GM12878 (cell line): ENCODE measurements at regions not wholly inside any gene's neighbourhood (a gene's known extent, or its start where the extent isn't known, plus 50 kb on each side); places are given as distances from the start of the nearest gene placed in this dataset.
A peak's percentile ranks its signal among the peaks of the same experiment; 100 is the strongest.

Experiments
- ATF7 ChIP-seq: fragments of 450-650 bp; IDR thresholded peaks from 2 replicates; pipeline ENCODE4 v1.6.1; 2016; ENCODE audit warnings: low read depth, mild to moderate bottlenecking
- CBX5 ChIP-seq: sonication (generic); IDR thresholded peaks from 2 replicates; pipeline ENCODE4 v1.6.1; 2016; ENCODE audit warnings: low read depth, moderate library complexity, mild to moderate bottlenecking, inconsistent platforms
- FOS ChIP-seq: IDR thresholded peaks from 3 replicates; pipeline ENCODE4 v1.6.1; 2011; ENCODE audit warnings: borderline replicate concordance; ENCODE audit not compliant: insufficient read length; ENCODE audit errors: extremely low read depth
- GABPA ChIP-seq: IDR thresholded peaks from 2 replicates; pipeline ENCODE4 v1.6.1; 2014; ENCODE audit warnings: antibody characterized with exemption, low read depth, mild to moderate bottlenecking, inconsistent platforms
- GATAD2B ChIP-seq: fragments of 450-650 bp; conservative IDR thresholded peaks from 2 replicates; pipeline ENCODE4 v1.6.1; 2017; ENCODE audit warnings: low read depth, mild to moderate bottlenecking, moderate library complexity
- MYC ChIP-seq: IDR thresholded peaks from 2 replicates; pipeline ENCODE4 v1.6.1; 2011; ENCODE audit warnings: mild to moderate bottlenecking, low read length, moderate library complexity, inconsistent platforms; ENCODE audit not compliant: insufficient read depth, insufficient replicate concordance, insufficient read length, severe bottlenecking
- NFYA ChIP-seq: IDR thresholded peaks from 2 replicates; pipeline ENCODE4 v1.6.1; 2011; ENCODE audit warnings: low read depth, mild to moderate bottlenecking, low read length, improper control_type of control experiment, borderline replicate concordance
- PAX5 ChIP-seq: IDR thresholded peaks from 2 replicates; pipeline ENCODE4 v1.6.1; 2011; ENCODE audit warnings: low read depth, low read length, borderline replicate concordance
- POLR2AphosphoS2 ChIP-seq: IDR thresholded peaks from 2 replicates; pipeline ENCODE4 v1.6.1; 2011; ENCODE audit warnings: low read depth, mild to moderate bottlenecking, low read length, improper control_type of control experiment, moderate library complexity
- POU2F2 ChIP-seq: IDR thresholded peaks from 3 replicates; pipeline ENCODE4 v1.6.1; 2011; ENCODE audit warnings: low read depth, mild to moderate bottlenecking, low read length, borderline replicate concordance
- SIX5 ChIP-seq: IDR thresholded peaks from 2 replicates; pipeline ENCODE4 v1.6.1; 2011; ENCODE audit warnings: mild to moderate bottlenecking, low read depth, low read length, moderate library complexity; ENCODE audit not compliant: severe bottlenecking
- TAF1 ChIP-seq: IDR thresholded peaks from 2 replicates; pipeline ENCODE4 v1.6.1; 2011; ENCODE audit warnings: mild to moderate bottlenecking, low read depth, low read length, borderline replicate concordance
- YY1 ChIP-seq: IDR thresholded peaks from 2 replicates; pipeline ENCODE4 v1.6.1; 2011; ENCODE audit warnings: low read depth, mild to moderate bottlenecking, low read length
- TF ChIP-seq, protein P1 (sequence below): fragments of 450-650 bp; IDR thresholded peaks from 2 replicates; pipeline ENCODE4 v1.6.1; 2018; ENCODE audit warnings: mild to moderate bottlenecking, low read depth, moderate library complexity; ENCODE audit not compliant: partially characterized antibody
- TF ChIP-seq, protein P2 (sequence below): IDR thresholded peaks from 2 replicates; pipeline ENCODE4 v1.6.1; 2011; ENCODE audit warnings: borderline replicate concordance, low read depth, mild to moderate bottlenecking, moderate library complexity, mixed read lengths, low read length; ENCODE audit not compliant: insufficient read depth; ENCODE audit errors: extremely low read length
- TF ChIP-seq, protein P3 (sequence below): IDR thresholded peaks from 2 replicates; pipeline ENCODE4 v1.6.1; 2012; ENCODE audit warnings: improper control_type of control experiment, low read depth, low read length; ENCODE audit not compliant: insufficient replicate concordance
- TF ChIP-seq, protein P4 (sequence below): fragments of 450-650 bp; IDR thresholded peaks from 2 replicates; pipeline ENCODE4 v1.6.1; 2018; ENCODE audit warnings: borderline replicate concordance, mild to moderate bottlenecking; ENCODE audit not compliant: partially characterized antibody
- TF ChIP-seq, protein P5 (sequence below): IDR thresholded peaks from 2 replicates; pipeline ENCODE4 v1.6.1; 2011; ENCODE audit warnings: low read depth, mild to moderate bottlenecking, low read length, moderate library complexity, borderline replicate concordance; ENCODE audit errors: extremely low read depth

DNA sequence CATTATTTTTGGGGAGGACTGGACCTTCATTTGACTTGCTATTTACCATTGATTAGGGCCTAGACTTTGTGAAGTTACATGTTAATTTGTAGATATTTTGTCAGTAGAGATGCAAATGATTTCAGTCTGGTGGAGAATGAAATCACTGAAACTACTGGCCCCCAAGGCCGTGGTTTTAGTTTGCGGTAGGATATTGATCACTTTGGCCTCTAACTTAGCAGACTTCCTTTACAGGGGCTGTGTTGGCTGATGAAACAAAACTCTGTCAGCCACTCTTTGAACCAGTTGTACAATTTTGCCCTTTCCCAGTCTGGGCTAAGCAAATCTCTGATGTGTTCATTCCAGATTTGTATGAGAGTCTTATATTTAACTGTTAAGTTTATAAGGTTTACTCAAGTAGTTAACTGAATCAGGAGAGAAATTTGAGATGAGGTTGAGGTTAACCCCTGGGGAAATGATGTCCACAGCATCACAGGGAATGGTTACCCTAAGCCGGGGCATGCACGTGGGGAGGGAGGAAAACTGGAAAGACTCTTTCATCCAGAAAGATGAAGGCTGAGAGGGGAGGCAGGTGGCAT is 105.7 kb upstream of the INSIG1 start (continued):
- TF ChIP-seq, protein P1, sequence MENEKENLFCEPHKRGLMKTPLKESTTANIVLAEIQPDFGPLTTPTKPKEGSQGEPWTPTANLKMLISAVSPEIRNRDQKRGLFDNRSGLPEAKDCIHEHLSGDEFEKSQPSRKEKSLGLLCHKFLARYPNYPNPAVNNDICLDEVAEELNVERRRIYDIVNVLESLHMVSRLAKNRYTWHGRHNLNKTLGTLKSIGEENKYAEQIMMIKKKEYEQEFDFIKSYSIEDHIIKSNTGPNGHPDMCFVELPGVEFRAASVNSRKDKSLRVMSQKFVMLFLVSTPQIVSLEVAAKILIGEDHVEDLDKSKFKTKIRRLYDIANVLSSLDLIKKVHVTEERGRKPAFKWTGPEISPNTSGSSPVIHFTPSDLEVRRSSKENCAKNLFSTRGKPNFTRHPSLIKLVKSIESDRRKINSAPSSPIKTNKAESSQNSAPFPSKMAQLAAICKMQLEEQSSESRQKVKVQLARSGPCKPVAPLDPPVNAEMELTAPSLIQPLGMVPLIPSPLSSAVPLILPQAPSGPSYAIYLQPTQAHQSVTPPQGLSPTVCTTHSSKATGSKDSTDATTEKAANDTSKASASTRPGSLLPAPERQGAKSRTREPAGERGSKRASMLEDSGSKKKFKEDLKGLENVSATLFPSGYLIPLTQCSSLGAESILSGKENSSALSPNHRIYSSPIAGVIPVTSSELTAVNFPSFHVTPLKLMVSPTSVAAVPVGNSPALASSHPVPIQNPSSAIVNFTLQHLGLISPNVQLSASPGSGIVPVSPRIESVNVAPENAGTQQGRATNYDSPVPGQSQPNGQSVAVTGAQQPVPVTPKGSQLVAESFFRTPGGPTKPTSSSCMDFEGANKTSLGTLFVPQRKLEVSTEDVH: no peak
- TF ChIP-seq, protein P2, sequence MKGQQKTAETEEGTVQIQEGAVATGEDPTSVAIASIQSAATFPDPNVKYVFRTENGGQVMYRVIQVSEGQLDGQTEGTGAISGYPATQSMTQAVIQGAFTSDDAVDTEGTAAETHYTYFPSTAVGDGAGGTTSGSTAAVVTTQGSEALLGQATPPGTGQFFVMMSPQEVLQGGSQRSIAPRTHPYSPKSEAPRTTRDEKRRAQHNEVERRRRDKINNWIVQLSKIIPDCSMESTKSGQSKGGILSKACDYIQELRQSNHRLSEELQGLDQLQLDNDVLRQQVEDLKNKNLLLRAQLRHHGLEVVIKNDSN: no peak
- TF ChIP-seq TAF1 (no peak), PAX5 (no peak), YY1 (no peak), GATAD2B (no peak), ATF7 (no peak), POLR2AphosphoS2 (no peak), POU2F2 (no peak), FOS (no peak), NFYA (no peak), GABPA (no peak), MYC (no peak), SIX5 (no peak), CBX5 (no peak)
- TF ChIP-seq, protein P3, sequence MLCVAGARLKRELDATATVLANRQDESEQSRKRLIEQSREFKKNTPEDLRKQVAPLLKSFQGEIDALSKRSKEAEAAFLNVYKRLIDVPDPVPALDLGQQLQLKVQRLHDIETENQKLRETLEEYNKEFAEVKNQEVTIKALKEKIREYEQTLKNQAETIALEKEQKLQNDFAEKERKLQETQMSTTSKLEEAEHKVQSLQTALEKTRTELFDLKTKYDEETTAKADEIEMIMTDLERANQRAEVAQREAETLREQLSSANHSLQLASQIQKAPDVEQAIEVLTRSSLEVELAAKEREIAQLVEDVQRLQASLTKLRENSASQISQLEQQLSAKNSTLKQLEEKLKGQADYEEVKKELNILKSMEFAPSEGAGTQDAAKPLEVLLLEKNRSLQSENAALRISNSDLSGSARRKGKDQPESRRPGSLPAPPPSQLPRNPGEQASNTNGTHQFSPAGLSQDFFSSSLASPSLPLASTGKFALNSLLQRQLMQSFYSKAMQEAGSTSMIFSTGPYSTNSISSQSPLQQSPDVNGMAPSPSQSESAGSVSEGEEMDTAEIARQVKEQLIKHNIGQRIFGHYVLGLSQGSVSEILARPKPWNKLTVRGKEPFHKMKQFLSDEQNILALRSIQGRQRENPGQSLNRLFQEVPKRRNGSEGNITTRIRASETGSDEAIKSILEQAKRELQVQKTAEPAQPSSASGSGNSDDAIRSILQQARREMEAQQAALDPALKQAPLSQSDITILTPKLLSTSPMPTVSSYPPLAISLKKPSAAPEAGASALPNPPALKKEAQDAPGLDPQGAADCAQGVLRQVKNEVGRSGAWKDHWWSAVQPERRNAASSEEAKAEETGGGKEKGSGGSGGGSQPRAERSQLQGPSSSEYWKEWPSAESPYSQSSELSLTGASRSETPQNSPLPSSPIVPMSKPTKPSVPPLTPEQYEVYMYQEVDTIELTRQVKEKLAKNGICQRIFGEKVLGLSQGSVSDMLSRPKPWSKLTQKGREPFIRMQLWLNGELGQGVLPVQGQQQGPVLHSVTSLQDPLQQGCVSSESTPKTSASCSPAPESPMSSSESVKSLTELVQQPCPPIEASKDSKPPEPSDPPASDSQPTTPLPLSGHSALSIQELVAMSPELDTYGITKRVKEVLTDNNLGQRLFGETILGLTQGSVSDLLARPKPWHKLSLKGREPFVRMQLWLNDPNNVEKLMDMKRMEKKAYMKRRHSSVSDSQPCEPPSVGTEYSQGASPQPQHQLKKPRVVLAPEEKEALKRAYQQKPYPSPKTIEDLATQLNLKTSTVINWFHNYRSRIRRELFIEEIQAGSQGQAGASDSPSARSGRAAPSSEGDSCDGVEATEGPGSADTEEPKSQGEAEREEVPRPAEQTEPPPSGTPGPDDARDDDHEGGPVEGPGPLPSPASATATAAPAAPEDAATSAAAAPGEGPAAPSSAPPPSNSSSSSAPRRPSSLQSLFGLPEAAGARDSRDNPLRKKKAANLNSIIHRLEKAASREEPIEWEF: peak; percentile 90
- TF ChIP-seq, protein P4, sequence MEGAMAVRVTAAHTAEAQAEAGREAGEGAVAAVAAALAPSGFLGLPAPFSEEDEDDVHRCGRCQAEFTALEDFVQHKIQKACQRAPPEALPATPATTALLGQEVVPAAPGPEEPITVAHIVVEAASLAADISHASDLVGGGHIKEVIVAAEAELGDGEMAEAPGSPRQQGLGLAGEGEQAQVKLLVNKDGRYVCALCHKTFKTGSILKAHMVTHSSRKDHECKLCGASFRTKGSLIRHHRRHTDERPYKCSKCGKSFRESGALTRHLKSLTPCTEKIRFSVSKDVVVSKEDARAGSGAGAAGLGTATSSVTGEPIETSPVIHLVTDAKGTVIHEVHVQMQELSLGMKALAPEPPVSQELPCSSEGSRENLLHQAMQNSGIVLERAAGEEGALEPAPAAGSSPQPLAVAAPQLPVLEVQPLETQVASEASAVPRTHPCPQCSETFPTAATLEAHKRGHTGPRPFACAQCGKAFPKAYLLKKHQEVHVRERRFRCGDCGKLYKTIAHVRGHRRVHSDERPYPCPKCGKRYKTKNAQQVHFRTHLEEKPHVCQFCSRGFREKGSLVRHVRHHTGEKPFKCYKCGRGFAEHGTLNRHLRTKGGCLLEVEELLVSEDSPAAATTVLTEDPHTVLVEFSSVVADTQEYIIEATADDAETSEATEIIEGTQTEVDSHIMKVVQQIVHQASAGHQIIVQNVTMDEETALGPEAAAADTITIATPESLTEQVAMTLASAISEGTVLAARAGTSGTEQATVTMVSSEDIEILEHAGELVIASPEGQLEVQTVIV: no peak
- TF ChIP-seq, protein P5, sequence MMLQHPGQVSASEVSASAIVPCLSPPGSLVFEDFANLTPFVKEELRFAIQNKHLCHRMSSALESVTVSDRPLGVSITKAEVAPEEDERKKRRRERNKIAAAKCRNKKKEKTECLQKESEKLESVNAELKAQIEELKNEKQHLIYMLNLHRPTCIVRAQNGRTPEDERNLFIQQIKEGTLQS: no peak
